GM18505 (cell line): ENCODE measurements at regions not wholly inside any gene's neighbourhood (a gene's known extent, or its start where the extent isn't known, plus 50 kb on each side); places are given as distances from the start of the nearest gene placed in this dataset.
"Not testable (repeated sequence)": the region's sequence is repeated elsewhere in the genome, so short reads cannot be mapped to it uniquely, and the experiment has no call there.

Experiments used
- ATAC-seq: cut with Tn5 transposase; IDR thresholded peaks from one replicate; pipeline ENCODE4 v1.9.1; 2021; ENCODE audit not compliant: unreplicated experiment
- POLR2A ChIP-seq: IDR thresholded peaks from 4 replicates; pipeline ENCODE4 v1.6.1; 2011; ENCODE audit warnings: borderline replicate concordance; ENCODE audit not compliant: insufficient read depth, insufficient read length; ENCODE audit errors: extremely low read depth

DNA sequence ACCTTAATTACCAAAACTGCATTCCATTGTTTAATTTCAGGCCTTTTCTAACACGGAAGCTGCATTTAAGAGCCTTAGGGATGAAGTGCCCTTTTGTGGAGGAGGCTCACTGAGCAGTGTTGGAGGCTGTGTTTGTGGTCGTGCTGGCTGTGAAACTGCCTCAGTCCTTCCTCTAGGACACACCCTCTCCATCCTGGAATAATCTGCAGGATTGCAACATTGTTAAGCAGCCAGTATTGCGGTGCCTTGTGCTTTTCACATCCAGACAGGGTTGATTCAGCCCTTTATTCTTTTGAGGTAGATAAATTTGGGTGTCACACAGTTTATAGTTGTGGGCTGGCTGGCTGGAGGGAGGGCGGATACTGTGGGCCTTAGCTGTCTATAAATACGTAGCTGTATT, 141.6 kb downstream of the CDRT15L2 start:
- no peak for ATAC-seq
- TF ChIP-seq POLR2A: no peak

DNA sequence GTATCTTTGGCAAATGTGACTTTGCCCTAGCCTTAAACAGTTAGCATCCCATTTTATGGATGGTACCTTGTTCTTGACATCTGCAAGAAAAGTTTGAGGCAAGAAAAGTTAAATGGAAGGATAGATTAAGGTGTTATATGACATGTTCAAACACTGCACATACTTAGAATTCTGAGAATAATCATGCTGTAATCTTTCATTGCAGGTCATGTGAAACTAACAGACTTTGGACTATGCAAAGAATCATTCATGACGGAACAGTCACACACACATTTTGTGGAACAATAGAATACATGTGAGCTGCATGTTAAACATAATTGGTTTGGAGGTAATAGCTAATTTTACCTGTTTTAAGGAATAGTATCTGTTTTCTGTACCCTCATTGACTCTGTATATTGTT, 144.9 kb downstream of the CDRT15L2 start:
- not testable (repeated sequence) for ATAC-seq

GRCh38 chr17:20727201-20727600, 147.7 kb downstream of the CDRT15L2 start:
- not testable (repeated sequence) for ATAC-seq

DNA sequence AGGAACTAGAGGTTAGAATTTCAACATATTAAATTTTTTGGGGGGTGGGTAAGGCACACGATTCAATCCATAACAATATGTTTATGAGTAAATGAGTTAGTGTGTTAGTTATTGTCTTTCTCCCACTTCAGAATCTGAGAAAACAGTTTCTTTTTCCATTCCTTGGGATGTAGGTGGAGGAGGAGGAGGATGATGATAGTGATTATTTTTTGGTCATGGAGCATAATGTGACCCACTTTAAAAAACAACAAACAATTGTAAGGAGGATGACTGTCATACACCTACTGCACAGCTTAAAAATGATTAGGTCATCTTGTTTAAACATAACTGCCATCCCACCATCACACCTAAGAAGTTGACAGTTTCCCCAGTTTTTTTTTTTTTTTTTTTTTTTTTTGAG, 148.7 kb downstream of the CDRT15L2 start:
- ATAC-seq: no peak
- no peak for TF ChIP-seq POLR2A

DNA sequence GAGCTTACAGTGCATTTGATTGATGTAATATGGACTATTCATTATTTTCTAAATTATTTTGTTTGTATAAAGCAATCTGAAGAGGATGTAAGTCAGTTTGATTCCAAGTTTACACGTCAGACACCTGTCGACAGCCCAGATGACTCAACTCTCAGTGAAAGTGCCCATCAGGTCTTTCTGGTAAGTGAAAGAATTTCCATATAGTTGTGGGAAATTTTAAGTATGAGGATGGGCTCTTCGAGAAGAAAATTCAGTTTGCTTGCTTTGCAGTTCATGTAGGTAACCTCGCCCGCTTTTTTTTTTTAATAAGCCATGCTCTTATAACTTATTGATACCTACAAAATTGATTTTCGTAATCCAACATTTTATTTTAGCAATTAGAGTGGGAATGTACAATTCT, 151.6 kb downstream of the CDRT15L2 start:
- not testable (repeated sequence) for ATAC-seq

DNA sequence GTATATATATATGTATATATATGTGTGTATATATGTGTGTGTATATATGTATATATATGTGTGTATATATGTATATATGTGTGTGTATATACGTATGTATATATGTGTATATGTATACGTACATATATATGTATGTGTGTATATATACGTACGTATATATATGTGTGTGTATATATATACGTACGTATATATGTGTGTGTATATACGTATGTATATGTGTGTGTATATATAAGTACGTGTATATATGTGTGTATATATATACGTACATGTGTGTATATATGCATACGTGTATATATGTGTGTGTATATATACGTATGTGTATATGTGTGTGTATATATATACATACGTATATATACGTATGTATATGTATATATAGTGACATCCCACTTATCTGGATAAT, 154.4 kb downstream of the CDRT15L2 start:
- no peak for TF ChIP-seq POLR2A
- ATAC-seq: no peak

DNA sequence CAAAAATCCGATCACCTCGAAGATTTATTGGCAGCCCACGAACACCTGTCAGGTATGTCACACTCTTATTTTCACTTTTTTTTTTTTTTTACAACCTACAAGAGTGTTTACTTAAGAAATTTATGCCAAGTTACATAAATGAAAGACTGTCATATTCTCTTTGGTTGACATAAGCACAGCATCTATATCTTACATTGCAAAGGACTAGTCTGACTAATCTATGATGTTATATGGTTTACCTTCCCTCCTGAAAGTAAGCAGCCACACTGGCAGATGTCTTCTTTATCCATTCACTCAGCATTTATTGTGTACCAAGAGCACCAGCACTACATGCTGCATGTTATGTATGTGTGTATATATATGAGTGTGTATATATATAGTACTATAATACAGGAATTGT, 156.3 kb downstream of the CDRT15L2 start:
- no peak for ATAC-seq
- no peak for TF ChIP-seq POLR2A

GRCh38 chr17:20737636-20738035, 158.1 kb downstream of the CDRT15L2 start:
- ATAC-seq: not testable (repeated sequence)

GRCh38 chr17:20771104-20771503, 191.6 kb downstream of the CDRT15L2 start:
- ATAC-seq: no peak
- no peak for TF ChIP-seq POLR2A

DNA sequence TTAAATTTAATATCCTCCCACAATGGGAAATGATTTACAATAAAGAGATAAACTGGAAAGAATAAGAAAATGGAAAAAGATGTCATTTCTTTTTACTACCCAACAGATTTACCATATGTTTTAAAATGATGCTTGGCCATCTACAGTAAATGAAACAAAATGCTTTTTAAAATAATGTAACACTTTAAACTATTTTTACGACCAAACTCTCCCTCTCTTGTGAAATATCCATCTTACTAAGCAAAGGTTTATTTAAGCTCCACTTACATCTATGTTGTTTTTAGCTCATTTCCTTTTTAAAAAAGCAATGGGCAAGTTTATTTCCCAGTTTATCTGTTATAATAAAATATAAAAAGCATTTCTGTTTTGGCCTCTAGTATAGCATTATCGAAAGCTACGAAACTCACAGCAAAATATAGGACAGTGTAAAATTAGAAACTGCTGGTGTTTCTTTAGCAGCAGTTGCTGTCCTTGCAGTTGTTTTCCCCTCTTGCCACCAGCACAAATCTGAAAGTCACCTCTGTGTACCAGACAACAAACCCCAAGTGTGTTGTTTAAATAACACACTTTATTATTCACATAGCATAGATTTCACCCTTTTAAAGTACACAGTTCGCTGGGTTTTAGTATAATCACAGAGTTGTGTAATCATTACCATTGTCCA, 195.1 kb downstream of the CDRT15L2 start:
- no peak for ATAC-seq
- TF ChIP-seq POLR2A: no peak

- TF ChIP-seq POLR2A: no peak
- no peak for ATAC-seq
Observed at GRCh38 chr17:20775331-20775730, 195.8 kb downstream of the CDRT15L2 start.

DNA sequence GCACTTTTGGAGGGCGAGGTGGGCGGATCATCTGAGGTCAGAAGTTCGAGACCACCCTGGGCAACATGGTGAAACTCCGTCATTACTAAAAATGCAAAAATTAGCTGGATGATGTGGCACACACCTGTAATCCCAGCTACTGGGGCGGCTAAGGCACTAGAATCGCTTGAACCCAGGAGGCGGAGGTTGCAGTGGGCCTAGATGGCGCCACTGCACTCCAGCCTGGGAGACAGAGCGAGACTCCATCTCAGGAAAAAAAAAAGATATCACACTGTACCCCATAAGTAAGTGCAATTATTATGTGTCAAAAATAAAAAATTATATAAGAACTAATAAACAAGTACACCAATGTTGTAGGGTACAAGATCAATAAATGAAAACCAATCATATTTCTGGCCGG, 200.0 kb downstream of the CDRT15L2 start:
- ATAC-seq: no peak
- no peak for TF ChIP-seq POLR2A

DNA sequence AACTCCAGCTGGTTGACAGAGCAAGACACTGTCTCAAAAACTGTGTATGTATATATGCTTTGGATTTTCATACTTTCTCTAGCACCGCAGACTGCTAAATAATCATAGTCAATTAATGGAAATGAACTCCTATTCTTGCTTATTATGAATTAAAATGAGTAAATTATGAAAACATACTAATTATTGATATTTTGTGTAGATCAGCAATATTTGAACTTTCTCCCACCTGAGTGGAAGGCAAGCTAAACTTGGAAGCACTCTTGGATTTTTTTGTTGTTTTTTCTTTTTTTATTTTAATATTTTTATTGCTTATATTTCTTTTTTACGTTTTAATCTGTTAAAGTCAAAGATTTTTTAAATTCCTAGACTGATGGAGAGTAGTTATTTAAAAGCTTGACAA, 201.7 kb downstream of the CDRT15L2 start:
- ATAC-seq: no peak
- no peak for TF ChIP-seq POLR2A

DNA sequence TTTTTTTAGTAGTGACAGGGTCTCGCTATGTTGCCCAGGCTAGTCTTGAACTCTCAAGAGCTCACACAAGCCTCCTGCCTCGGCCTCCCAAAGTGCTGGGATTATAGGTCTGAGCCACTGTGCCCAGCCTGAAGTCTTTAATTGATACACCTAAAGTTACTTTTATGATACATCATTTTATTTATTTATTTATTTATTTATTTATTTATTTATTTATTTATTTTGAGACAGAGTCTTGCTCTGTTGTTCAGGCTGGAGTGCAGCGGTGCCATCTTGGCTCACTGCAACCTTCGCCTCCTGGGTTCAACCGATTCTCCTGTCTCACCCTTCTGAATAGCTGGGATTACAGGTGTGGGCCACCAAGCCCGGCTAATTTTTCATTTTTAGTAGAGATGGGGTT, 202.3 kb downstream of the CDRT15L2 start:
- not testable (repeated sequence) for ATAC-seq

GRCh38 chr17:20783091-20783490, 203.6 kb downstream of the CDRT15L2 start:
- ATAC-seq: no peak
- no peak for TF ChIP-seq POLR2A

DNA sequence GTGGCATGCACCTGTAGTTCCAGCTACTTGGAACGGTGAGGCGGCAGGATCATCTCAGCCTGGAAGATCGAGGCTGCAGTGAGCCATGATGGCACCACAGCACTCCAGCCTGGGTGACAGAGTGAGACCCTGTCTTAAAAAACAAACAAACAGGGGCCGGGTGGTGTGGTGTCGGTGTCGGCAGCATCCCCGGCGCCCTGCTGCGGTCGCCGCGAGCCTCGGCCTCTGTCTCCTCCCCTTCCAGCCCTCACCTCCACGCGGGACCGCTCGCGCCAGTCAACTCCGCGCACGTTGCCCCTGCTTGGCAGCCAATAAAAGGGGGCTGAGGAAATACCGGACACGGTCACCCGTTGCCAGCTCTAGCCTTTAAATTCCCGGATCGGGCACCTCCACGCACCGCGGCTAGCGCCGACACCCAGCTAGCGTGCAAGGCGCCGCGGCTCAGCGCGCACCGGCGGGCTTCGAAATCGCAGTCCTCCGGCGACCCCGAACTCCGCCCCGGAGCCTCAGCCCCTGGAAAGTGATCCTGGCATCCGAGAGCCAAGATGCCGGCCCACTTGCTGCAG, 204.7 kb downstream of the CDRT15L2 start:
- no peak for ATAC-seq
- TF ChIP-seq POLR2A: no peak

DNA sequence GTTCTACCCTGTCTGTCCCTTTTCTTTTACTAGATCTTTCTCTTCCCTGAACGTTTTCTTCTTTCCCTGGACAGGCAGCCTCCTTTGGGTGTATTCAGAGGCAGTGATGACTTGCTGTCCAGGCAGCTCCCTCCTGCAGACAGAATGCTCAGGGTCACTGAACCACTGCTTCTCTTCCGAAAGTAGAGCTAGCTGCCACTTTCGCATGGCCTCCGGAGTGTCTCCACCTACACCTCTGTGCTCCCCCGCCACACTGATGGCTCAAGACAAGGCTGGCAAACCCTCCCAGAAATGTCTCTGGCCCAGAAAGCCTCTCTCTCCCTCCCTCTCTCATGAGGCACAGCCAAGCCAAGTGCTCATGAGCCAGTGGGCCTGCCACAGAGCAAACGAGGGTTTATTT, 207.8 kb downstream of the CDRT15L2 start:
- no peak for ATAC-seq

More for the DNA sequence above, 207.8 kb downstream of the CDRT15L2 start:
- TF ChIP-seq POLR2A: no peak
